GM18526 (cell line): ENCODE measurements at regions not wholly inside any gene's neighbourhood (a gene's known extent, or its start where the extent isn't known, plus 50 kb on each side); places are given as distances from the start of the nearest gene placed in this dataset.

Experiments
- POLR2A ChIP-seq: IDR thresholded peaks from 3 replicates; pipeline ENCODE4 v1.6.1; 2011; ENCODE audit not compliant: insufficient read length; ENCODE audit errors: extremely low read depth

DNA sequence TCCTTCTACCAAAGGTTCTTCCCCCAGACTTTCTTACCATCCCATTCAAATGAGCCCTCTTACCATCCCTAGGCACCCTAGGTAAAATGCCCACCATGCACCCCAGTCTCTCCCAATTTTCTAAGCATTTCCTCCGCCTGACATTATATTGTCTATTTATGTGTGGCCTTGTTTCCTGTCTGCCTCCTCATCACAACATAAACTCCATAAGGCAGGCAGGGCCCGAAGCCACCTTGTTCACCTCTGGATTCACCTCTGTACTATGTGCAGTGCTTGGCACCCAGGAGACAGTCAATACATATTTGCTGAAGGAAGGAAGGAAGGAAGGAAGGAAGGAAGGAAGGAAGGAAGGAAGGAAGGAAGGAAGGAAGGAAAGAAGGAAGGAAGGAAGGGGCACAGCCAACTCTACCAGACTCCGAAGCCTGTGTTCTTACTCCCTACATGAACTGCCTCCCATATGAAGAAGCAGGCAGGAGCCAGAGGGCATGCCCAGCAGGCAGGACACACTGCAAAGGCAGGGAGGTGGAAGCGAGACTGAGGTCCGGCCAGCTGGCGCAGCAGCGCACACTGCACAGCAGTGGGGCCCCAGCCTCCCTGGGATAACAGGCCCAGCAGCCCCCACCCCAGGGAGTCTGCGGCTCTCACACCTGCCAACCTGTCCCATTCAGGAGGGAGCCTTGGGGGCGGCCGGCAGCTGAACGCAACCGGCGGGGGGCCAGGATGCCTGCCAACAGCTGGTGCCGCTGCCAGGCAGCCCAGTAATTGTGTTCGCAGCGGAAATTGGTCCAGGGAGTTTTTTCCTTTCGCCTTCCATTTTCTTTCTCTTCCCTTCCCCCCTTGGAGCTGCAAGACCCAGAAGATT, 106.0 kb upstream of the LINGO1 start:
- no peak for TF ChIP-seq POLR2A

DNA sequence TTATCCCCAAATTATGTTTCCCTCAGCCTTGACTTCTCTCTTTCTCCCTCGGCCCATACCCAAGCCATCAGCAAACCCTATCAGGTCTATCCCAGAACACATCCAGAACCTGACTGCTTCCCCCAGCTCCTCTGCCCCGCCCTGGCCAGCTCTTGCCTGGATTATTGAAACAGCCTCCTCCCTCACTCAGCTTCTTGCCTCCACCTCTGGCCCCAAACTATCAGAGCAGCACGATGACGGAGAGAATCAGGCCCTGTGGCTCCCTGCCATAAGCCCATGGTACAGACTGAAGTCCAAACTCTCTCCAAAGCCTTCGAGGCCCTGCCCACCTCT, 105.3 kb upstream of the LINGO1 start:
- no peak for TF ChIP-seq POLR2A

- TF ChIP-seq POLR2A: no peak
Measured at GRCh38 chr15:77737238-77738037, 104.7 kb upstream of the LINGO1 start.

- TF ChIP-seq POLR2A: no peak
Measured at GRCh38 chr15:77734306-77734705, 101.6 kb upstream of the LINGO1 start.

- TF ChIP-seq POLR2A: no peak
Measured at GRCh38 chr15:77733579-77734300, 101.0 kb upstream of the LINGO1 start.

DNA sequence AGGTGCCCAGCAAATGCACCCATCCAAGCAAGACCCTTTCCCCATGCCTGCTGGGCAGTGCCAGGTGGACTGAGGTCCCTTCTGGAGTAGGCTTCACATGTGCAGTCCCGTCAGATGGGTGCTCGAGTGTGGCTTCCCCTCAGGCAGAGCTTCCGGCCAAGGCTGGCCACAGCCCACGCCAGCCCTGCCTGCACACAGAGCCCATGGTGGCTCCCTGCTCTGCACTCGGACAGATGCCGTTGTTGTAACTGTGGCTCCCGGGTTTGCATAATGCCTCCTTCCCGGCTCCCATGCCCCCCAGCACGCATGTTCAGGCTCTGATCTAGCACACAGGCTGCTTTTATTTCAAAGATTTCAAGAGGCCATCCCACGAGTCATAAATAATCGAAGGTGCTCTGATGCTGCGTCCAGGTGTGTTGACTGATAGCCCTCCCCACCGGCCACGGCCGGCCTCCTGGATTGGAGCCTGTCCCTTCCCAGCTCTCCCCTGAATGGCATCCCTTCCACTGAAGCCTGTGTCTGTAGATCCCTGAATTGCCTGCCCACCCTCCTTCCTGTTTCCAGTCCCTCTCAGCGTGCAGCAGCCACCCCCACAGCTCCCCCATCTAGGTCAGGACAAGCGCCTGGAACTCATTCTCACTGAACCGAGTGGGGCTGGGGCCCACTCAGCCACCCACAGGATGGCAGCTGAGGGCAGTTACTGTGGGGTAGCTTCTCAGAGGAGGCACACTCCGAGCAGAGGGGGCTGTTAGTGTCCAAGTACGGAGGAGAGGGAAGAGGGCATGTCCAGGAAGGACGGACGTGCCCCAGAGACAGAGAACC, 100.0 kb upstream of the LINGO1 start:
- TF ChIP-seq POLR2A: no peak

- TF ChIP-seq POLR2A: no peak
Measured at GRCh38 chr15:77731945-77732344, 99.2 kb upstream of the LINGO1 start.

DNA sequence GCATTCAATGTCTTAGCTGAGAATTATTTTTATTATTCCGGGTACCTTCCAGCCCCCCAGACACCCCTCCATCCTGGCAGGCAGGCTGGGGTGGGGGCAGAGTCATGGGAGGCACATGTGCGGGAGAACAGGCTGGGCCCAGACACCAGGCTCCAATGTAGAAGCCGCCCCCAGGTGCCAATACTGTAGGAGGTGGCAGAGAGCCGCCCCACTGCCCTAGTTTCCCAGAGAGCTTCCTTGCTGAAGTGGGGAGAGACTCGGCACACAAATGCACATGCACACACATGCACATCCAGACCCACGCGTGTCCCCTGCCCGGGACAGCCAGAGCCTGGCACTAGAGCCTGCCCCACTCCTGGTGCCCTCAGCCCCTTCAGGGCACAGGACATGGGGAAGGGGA, 98.4 kb upstream of the LINGO1 start:
- no peak for TF ChIP-seq POLR2A

- no peak for TF ChIP-seq POLR2A
Measured at GRCh38 chr15:77727635-77728304, 95.1 kb upstream of the LINGO1 start.

DNA sequence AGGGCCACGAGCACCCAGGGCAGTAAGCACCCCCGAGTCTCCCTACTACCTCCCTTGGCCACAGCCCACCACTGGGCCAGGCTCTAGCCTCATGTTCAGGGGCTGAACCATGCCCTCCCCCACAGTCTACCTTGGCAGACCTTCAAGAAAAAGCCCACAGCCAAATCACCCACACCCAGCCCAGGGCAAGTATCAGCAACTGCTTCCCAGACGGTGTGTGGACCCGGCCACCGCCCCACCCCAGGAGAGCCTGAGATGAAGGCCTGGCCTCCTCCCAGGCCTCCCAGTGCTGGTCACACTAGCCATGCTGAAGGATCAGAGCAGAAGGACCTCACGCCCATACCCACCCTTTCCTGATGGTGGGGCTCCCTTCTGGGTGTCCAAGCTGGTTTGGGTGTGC, 92.0 kb upstream of the LINGO1 start:
- no peak for TF ChIP-seq POLR2A

GRCh38 chr15:77723756-77724155, 91.0 kb upstream of the LINGO1 start:
- no peak for TF ChIP-seq POLR2A

DNA sequence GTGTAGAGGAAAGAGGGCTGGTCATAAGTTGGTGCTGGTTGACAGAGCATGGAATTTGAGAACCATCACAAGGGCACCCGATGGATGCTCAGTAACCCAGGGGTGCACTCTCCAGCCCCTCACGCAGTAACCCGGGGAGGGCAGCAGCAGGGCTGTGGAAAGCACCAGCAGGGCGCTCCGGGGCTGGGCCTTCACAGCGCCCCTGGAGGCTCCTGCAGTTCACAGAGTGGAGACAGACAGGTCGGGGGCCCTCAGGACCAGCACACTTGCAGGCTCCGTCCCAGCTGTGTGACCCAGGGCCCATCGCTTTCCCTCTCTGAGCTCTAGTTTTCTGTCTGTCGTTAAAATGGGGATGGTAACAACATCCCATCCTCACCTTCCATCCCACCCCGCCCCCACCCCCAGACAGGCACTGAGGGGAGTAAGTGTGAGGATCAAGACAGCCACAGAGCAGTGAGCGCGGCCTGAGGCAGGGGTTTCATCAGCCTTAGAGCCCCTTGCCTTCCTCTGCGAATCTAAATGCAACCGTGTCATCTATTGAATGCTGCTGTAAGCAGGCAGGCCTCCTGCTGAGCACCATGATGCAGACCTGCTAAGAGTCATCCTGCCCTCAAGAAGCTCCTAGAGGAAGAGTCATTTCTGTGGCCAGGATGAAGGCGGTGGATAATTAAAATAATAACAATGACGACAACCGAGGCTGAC, 90.2 kb upstream of the LINGO1 start:
- no peak for TF ChIP-seq POLR2A

DNA sequence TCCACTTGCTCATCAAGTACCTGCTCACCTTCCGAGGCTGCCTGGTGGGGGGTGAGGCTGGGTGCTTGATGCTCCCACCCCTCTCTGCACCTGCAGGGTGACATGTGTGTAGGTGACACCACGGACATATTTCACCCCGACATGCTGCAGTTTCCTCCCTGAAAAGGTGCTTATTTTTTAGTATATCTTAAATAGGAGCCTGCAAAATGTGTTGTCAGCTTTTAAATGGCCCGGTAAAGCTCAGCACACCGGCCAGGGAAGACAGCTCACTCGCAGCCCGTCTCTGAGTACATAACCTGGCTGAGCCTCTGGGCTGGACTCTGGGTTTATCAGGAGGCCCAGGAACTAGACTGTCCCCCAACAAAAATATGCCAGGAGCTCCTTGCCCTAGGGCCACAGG, 89.3 kb upstream of the LINGO1 start:
- TF ChIP-seq POLR2A: no peak

DNA sequence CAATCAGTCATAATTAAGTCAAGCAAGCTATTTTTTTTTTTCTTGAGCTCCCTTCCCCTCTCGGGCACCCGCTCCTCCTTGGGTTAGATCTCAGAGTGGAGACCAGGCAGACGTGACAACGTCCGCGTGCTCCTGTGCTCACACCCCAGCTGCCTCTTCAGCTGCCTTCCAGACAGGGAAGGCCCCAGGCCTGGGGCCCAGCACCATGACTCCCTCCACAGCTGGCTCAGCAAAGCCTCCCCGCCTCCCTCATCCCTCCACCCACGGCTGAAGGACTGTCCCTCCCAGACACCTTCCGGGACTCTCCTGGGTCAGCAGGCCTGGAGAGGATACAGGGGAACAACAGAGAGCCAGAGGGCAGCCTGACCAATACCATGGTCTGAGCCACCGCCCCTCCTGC, 87.9 kb upstream of the LINGO1 start:
- no peak for TF ChIP-seq POLR2A
